Activated naive CD4-positive, alpha-beta T cell treated with anti-CD3 and anti-CD28 coated beads, Interleukin-2, amount 50 U/mL, for 72 hours (primary cell): ENCODE measurements at regions not wholly inside any gene's neighbourhood (a gene's known extent, or its start where the extent isn't known, plus 50 kb on each side); places are given as distances from the start of the nearest gene placed in this dataset.

ENCODE experiments used
- ATAC-seq, 2 donors: fragments of 150-1000 bp; cut with Tn5 transposase; 2 replicates each; pipeline ENCODE4 v1.10.0; 2021; ENCODE audit warnings: mild to moderate bottlenecking in 2 of 2, moderate library complexity in 2 of 2
- DNase-seq, 2 donors: peaks; one replicate each; pipeline ENCODE4 v3.0.0; 2021 to 2022; ENCODE audit warnings: low spot score in 2 of 2
- H3K27ac Mint-ChIP-seq, 2 donors: one replicate each; pipeline ENCODE4 v1.8.0; 2022; ENCODE audit warnings: mild to moderate bottlenecking in 2 of 2, mixed read lengths in 2 of 2
- H3K36me3 Mint-ChIP-seq, 2 donors: one replicate each; pipeline ENCODE4 v1.8.0; 2022; ENCODE audit warnings: mixed read lengths in 2 of 2
- H3K9me3 Mint-ChIP-seq, 2 donors: one replicate each; pipeline ENCODE4 v1.8.0; 2022; ENCODE audit warnings: mixed read lengths in 2 of 2

GRCh38 chr7:126378642-126379041 lies 874.1 kb downstream of the GRM8 start:
- H3K27ac Mint-ChIP-seq: no peak overlapping the region
- DNase-seq: no peak
- H3K9me3 Mint-ChIP-seq: no peaks in the 10 kb centered on the region
- no peak for ATAC-seq
- H3K36me3 Mint-ChIP-seq: no peaks in the 10 kb centered on the region

- no peak for DNase-seq
- Mint-ChIP-seq H3K27ac (no peak overlapping the region), H3K36me3 (no peaks in the 10 kb centered on the region), H3K9me3 (peaks cover 0 to 13% of the 10 kb centered on the region in 2 donors)
- no peak for ATAC-seq
These were observed 882.6 kb downstream of the GRM8 start for GRCh38 chr7:126370038-126370668.

GRCh38 chr7:126362746-126363145 lies 890.0 kb downstream of the GRM8 start:
- no peak for ATAC-seq
- H3K27ac Mint-ChIP-seq: no peak overlapping the region

GRCh38 chr7:126361183-126361582 lies 891.6 kb downstream of the GRM8 start:
- Mint-ChIP-seq H3K27ac (no peak overlapping the region), H3K36me3 (no peaks in the 10 kb centered on the region)

More at GRCh38 chr7:126362746-126363145, 890.0 kb downstream of the GRM8 start:
- no peaks in the 10 kb centered on the region for H3K36me3 Mint-ChIP-seq
- no peak for DNase-seq
- peaks cover 0 to under 1% of the 10 kb centered on the region in 2 donors for H3K9me3 Mint-ChIP-seq

GRCh38 chr7:126339813-126340212 lies 912.9 kb downstream of the GRM8 start:
- no peak for DNase-seq

More at GRCh38 chr7:126361183-126361582, 891.6 kb downstream of the GRM8 start:
- no peak for ATAC-seq
- peaks cover 5 to 9% of the 10 kb centered on the region in 2 donors for H3K9me3 Mint-ChIP-seq
- DNase-seq: no peak

GRCh38 chr7:126305671-126306070 lies 947.1 kb downstream of the GRM8 start:
- Mint-ChIP-seq H3K9me3 (peaks cover 15 to 24% of the 10 kb centered on the region in 2 donors), H3K36me3 (peaks cover 0 to 4% of the 10 kb centered on the region in 2 donors), H3K27ac (no peak overlapping the region)
- no peak for DNase-seq
- no peak for ATAC-seq

More at GRCh38 chr7:126339813-126340212, 912.9 kb downstream of the GRM8 start:
- Mint-ChIP-seq H3K9me3 (peaks cover 11 to 14% of the 10 kb centered on the region in 2 donors), H3K27ac (no peak overlapping the region), H3K36me3 (no peaks in the 10 kb centered on the region)
- no peak for ATAC-seq

GRCh38 chr7:126303926-126304325 lies 948.8 kb downstream of the GRM8 start:
- H3K27ac Mint-ChIP-seq: no peak overlapping the region
- no peak for ATAC-seq
- H3K9me3 Mint-ChIP-seq: peaks cover 9 to 21% of the 10 kb centered on the region in 2 donors
- no peak for DNase-seq
- H3K36me3 Mint-ChIP-seq: peaks cover 0 to 4% of the 10 kb centered on the region in 2 donors

- H3K36me3 Mint-ChIP-seq: peaks cover 0 to 9% of the 10 kb centered on the region in 2 donors
- ATAC-seq (no peak), DNase-seq (no peak)
- H3K27ac Mint-ChIP-seq: no peak overlapping the region
- H3K9me3 Mint-ChIP-seq: peaks cover 13 to 26% of the 10 kb centered on the region in 2 donors
These were observed 950.1 kb downstream of the GRM8 start for GRCh38 chr7:126302639-126303038.

- Mint-ChIP-seq H3K9me3 (peaks cover 4 to 16% of the 10 kb centered on the region in 2 donors), H3K36me3 (no peaks in the 10 kb centered on the region), H3K27ac (no peak overlapping the region)
- ATAC-seq (no peak), DNase-seq (no peak)
These were observed 966.4 kb downstream of the GRM8 start for GRCh38 chr7:126286317-126286716.

GRCh38 chr7:126236261-126236660 lies 1016.5 kb downstream of the GRM8 start:
- H3K27ac Mint-ChIP-seq: no peak overlapping the region
- peaks cover 0 to 1% of the 10 kb centered on the region in 2 donors for H3K36me3 Mint-ChIP-seq
- ATAC-seq: no peak
- no peak for DNase-seq
- H3K9me3 Mint-ChIP-seq: peaks cover 8 to 14% of the 10 kb centered on the region in 2 donors

GRCh38 chr7:126228356-126229061 lies 1024.2 kb downstream of the GRM8 start:
- H3K36me3 Mint-ChIP-seq: no peaks in the 10 kb centered on the region
- ATAC-seq: no peak
- H3K27ac Mint-ChIP-seq: no peak overlapping the region
- peaks cover 5 to 12% of the 10 kb centered on the region in 2 donors for H3K9me3 Mint-ChIP-seq
- DNase-seq: no peak

GRCh38 chr7:126227643-126228042 lies 1025.1 kb downstream of the GRM8 start:
- Mint-ChIP-seq H3K36me3 (no peaks in the 10 kb centered on the region), H3K27ac (no peak overlapping the region), H3K9me3 (peaks cover 5 to 14% of the 10 kb centered on the region in 2 donors)
- no peak for DNase-seq
- ATAC-seq: no peak

- ATAC-seq: no peak
- no peak for DNase-seq
- peaks cover 9 to 14% of the 10 kb centered on the region in 2 donors for H3K9me3 Mint-ChIP-seq
- H3K36me3 Mint-ChIP-seq: no peaks in the 10 kb centered on the region
- no peak overlapping the region for H3K27ac Mint-ChIP-seq
These were observed 1025.7 kb downstream of the GRM8 start for GRCh38 chr7:126227055-126227454.

- H3K27ac Mint-ChIP-seq: no peak overlapping the region
- peaks cover 20 to 27% of the 10 kb centered on the region in 2 donors for H3K9me3 Mint-ChIP-seq
These were observed 1029.0 kb downstream of the GRM8 start for GRCh38 chr7:126223729-126224128.

GRCh38 chr7:126222782-126223181 lies 1030.0 kb downstream of the GRM8 start:
- no peaks in the 10 kb centered on the region for H3K36me3 Mint-ChIP-seq
- DNase-seq (no peak), ATAC-seq (no peak)
- peaks cover 20 to 27% of the 10 kb centered on the region in 2 donors for H3K9me3 Mint-ChIP-seq
- H3K27ac Mint-ChIP-seq: peak overlapping the region in 1 of 2 donors; percentile 29

More at GRCh38 chr7:126223729-126224128, 1029.0 kb downstream of the GRM8 start:
- no peaks in the 10 kb centered on the region for H3K36me3 Mint-ChIP-seq
- ATAC-seq (no peak), DNase-seq (no peak)

GRCh38 chr7:126215785-126216184 lies 1037.0 kb downstream of the GRM8 start:
- DNase-seq (no peak), ATAC-seq (no peak)
- Mint-ChIP-seq H3K27ac (no peak overlapping the region), H3K36me3 (no peaks in the 10 kb centered on the region), H3K9me3 (peaks cover 9 to 20% of the 10 kb centered on the region in 2 donors)

GRCh38 chr7:126213876-126214275 lies 1038.9 kb downstream of the GRM8 start:
- Mint-ChIP-seq H3K9me3 (peaks cover 0 to 11% of the 10 kb centered on the region in 2 donors), H3K36me3 (no peaks in the 10 kb centered on the region), H3K27ac (no peak overlapping the region)
- ATAC-seq: no peak
- DNase-seq: no peak
